ENCODE measurements at regions not wholly inside any gene's neighbourhood (a gene's known extent, or its start where the extent isn't known, plus 50 kb on each side); places are given as distances from the start of the nearest gene placed in this dataset.
"Not testable (repeated sequence)": the region's sequence is repeated elsewhere in the genome, so short reads cannot be mapped to it uniquely, and the experiment has no call there.

DNA sequence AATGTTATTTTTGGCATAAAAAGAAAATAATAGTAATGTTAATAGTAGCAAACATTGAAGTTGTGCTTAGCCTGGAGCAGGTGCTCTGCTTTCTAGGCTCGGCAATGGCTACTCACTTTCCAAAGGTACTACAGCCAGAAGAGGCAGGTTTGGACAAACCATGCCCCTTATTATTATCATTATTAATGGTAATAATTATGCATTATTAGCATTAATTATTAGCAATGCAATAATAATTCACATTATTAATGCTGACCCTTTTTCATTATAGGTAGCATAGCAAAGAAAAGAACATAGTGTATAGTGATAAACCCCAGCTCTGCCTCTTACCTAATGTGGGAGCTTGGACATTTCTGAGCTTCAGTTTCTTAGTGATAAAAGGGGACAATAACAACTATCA, 171.4 kb downstream of the EDEM1 start:
- DNase-seq, result no peak

DNA sequence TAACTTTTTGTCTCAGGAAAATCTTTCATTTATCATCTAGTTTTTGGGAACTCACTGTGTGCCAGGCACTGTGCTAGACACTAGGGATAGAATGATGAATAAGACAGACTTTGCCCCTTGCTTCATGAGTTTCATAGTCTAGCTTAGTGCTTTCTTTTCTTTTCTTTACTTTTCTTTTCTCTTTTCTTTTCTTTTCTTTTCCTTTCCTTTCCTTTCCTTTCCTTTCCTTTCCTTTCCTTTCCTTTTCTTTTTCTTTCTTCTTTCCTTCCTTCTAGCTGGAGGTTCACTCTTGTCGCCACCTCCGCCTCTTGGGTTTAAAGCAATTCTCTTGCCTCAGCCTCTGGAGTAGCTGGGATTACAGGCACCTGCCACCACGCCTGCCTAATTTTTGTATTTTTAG, 172.9 kb downstream of the EDEM1 start:
- no peak for DNase-seq

GRCh38 chr3:5366746-5367145, 179.2 kb downstream of the EDEM1 start:
- peak in 3 of 4 experiments; percentile 3 to 22 (median 14) for DNase-seq

DNA sequence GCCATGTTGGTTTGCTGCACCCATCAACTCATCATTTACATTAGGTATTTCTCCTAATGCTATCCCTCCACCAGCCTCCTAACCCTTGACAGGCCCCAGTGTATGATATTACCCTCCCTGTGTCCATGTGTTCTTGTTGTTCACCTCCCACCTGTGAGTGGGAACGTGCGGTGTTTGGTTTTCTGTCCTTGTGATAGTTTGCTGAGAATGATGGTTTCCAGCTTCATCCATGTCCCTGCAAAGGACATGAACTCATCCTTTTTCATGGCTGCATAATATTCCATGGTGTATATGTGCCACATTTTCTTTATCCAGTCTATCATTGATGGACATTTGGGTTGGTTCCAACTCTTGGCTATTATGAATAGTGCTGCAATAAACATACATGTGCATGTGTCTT, 184.0 kb downstream of the EDEM1 start:
- DNase-seq, result not testable (repeated sequence)

DNA sequence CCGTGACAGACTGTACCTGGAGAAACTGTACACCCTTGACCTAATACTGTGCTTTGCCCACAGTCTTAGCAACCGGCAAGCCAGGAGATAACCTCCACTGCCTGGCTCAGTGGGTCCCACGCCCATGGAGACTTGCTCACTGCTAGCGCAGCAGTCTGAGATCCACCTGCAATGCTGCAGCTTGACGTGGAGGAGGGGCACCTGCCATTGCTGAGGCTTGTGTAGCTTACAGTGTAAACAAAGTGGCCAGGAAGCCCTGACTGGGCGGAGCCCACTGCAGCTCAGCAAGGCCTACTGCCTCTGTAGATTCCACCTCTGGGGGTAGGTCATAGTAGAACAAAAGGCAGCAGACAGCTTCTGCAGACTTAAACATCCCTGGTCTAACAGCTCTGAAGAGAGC, 189.3 kb downstream of the EDEM1 start:
- DNase-seq, result no peak

- DNase-seq, result not testable (repeated sequence)
Measured at GRCh38 chr3:5379266-5379665, 191.8 kb downstream of the EDEM1 start.

DNA sequence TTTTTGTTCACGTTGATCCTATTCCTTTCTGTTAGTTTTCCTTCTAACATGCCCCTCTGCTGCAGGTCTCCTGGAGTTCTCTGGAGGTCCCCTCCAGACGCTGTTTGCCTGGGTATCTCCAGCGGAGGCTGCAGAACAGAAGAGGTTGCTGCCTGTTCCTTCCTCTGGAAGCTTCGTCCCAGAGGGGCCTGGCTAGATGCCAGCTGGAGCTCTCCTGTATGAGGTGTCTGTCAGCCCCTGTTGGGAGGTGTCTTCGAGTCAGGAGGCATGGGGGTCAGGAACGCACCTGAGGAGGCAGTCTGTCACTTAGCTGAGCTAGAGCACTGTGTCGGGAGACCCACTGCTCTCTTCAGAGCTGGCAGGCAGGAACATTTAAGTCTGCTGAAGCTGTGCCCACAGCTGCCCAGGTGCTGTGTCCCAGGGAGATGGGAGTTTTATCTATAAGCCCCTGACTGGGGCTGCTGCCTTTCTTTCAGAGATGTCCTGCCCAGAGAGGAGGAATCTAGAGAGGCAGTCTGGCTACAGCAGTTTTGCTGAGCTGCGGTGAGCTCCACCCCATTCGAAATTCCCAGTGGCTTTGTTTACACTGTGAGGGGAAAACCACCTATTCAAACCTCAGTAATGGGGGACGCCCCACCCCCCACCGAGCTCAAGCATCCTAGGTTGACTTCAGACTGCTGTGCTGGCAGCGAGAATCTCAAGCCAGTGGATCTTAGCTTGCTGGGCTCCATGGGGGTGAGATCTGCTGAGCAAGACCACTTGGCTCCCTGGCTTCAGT, 196.2 kb downstream of the EDEM1 start:
- not testable (repeated sequence) for DNase-seq

GRCh38 chr3:5384557-5385236, 197.2 kb downstream of the EDEM1 start:
- no peak for DNase-seq

DNA sequence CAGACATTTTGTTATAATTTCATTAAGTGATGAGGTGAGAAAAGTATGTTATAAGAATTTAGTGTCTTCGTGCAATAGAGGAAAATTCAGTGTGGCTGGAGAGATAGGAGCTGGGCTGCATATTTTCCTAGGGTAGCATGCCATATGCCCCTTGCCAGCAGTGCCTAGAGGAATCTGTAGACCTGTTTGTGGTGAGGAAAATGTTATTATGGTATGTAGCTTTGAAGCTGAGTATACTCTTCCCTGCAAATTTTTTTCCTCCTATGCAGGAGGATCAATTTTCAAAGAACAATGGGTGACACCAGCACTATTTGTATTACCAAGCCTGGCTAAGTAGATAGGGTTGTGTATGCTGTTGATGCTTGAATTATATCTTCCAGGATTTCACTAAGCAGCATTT, 200.6 kb downstream of the EDEM1 start:
- no peak for DNase-seq

GRCh38 chr3:5389057-5389456, 201.6 kb downstream of the EDEM1 start:
- DNase-seq, result peak in 1 of 4 experiments; percentile 17

- peak in 1 of 4 experiments; percentile 9 for DNase-seq
Measured at GRCh38 chr3:5390221-5390620, 202.7 kb downstream of the EDEM1 start.

- no peak for DNase-seq
Measured at GRCh38 chr3:5390936-5391625, 203.6 kb downstream of the EDEM1 start.

- no peak for DNase-seq
Measured at GRCh38 chr3:5401002-5401401, 213.5 kb downstream of the EDEM1 start.

- no peak for DNase-seq
Measured at GRCh38 chr3:5404718-5405117, 217.2 kb downstream of the EDEM1 start.

DNA sequence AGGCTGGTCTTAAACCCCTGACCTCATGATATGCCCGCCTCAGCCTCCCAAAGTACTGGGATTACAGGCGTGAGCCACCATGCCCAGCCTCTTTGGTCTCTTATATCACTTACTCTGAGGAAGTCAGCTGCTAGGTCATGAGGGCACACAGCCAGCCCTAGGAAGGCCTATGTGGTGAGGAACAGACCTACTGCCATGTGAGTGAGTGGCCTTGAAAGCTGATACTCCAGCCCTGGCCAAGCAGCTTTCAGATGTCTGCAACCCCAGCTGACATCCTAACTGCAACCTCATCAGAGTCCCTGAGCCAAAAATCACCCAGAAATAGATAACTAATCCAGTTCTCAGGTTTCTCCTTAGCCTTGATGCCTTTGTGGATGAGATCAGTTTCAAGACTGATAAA, 224.3 kb downstream of the EDEM1 start:
- no peak for DNase-seq

DNA sequence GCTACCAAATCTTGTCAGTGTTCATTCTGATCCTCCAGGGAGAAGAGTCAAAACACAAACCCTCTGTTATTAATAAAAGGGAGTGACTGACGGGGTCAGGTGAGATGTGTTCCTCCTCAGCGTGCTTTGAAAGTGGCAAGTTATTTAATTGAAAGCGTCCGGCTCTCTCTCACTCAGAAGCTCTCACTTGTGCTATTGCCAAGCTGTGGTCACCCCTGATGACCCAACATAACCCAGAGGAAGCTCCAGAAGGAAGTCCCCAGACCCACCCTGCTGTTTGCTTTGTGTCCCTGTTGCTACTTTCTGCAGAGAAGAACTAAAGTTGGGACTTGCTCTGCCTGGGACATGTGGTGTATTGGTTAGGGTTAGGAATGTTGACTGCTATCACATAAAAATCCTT, 235.6 kb downstream of the EDEM1 start:
- peak; percentile 64 to 79 (median 74) for DNase-seq

- peak; percentile 60 to 81 (median 72) for DNase-seq
Measured at GRCh38 chr3:5423523-5423922, 236.0 kb downstream of the EDEM1 start.

GRCh38 chr3:5425371-5425770, 237.9 kb downstream of the EDEM1 start:
- no peak for DNase-seq

DNA sequence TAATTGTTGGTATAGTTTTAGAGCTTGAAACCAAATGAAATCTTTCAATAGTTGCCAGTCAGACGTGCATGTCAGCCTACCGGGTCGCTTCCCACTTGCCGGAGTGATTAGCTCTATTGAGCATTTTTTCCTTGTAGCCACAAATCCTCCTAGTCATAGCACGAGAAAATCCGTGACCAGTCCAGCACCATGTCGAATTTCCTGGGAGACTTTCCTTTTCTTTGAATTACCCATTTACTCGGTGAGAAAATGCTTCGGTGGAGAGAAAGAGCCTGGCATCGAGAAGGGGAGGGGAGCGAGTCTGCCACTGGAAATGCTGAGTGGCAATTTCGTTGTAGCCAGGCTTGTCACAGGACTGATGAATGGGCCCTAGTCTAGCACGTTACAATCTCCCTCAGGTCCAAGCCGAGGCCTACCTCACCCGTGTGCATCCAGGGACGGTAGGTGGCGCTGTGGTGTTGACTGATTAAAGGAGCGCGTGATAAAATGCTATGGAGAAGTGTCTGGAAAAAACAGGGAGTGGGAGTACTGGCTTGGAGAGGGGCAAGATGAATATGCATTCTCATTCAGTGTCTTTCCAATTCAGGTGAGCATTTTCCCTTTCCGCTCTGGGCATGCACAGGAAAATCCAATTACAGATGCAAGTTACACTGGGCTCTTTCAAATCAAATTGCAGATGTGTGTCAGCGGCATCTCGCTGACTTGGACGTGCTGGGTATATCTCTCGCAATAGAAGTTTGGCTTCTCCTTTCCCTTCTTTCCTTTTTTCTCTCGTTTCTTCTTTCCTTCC, 238.8 kb downstream of the EDEM1 start:
- peak; percentile 90 to 96 (median 94) for DNase-seq

DNA sequence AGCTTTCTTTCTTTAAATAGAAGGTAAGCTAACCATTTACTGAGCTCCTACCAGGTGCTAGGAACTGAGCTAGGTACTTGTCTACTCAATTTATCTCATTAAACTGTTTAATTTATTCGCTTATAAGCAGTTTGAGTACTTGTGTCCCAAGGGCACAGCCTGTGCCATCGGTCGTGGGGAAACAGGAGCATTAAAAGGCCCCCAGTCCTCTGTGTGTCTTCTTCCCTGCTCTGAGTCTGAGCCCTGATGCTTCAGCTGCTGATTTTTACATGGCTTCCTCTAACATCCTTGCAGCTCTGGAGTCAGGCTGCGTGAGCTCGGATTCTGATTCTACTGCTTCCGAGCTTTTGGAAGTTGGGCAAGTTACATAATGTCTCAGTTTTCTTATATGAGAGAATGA, 239.5 kb downstream of the EDEM1 start:
- no peak for DNase-seq

- no peak for DNase-seq
Measured at GRCh38 chr3:5427938-5428337, 240.4 kb downstream of the EDEM1 start.
